AG09319 (cell line): ENCODE measurements at regions not wholly inside any gene's neighbourhood (a gene's known extent, or its start where the extent isn't known, plus 50 kb on each side); places are given as distances from the start of the nearest gene placed in this dataset.

Experiments used
- DNase-seq: peaks from one replicate; pipeline ENCODE4 v3.0.0-alpha.2; 2010; ENCODE audit warnings: low read depth; ENCODE audit errors: extremely low read depth
- CTCF ChIP-seq: IDR thresholded peaks from 2 replicates; pipeline ENCODE4 v1.5.1; 2011; ENCODE audit warnings: low read depth, mild to moderate bottlenecking, inconsistent platforms, low read length, moderate library complexity

GRCh38 chr6:105669232-105669631 is 266.4 kb upstream of the PREP start:
- TF ChIP-seq CTCF, result no peak

GRCh38 chr6:105667056-105667455 is 264.2 kb upstream of the PREP start:
- DNase-seq, result no peak

More at GRCh38 chr6:105669232-105669631, 266.4 kb upstream of the PREP start:
- no peak for DNase-seq

GRCh38 chr6:105664931-105665330 is 262.0 kb upstream of the PREP start:
- TF ChIP-seq CTCF, result no peak
- no peak for DNase-seq

More at GRCh38 chr6:105667056-105667455, 264.2 kb upstream of the PREP start:
- no peak for TF ChIP-seq CTCF

GRCh38 chr6:105651969-105652368 is 249.1 kb upstream of the PREP start:
- no peak for DNase-seq
- TF ChIP-seq CTCF, result no peak

GRCh38 chr6:105650347-105650746 is 247.5 kb upstream of the PREP start:
- TF ChIP-seq CTCF, result no peak
- no peak for DNase-seq

GRCh38 chr6:105649192-105649591 is 246.3 kb upstream of the PREP start:
- DNase-seq, result no peak

GRCh38 chr6:105648276-105648675 is 245.4 kb upstream of the PREP start:
- no peak for TF ChIP-seq CTCF
- DNase-seq, result no peak

More at GRCh38 chr6:105649192-105649591, 246.3 kb upstream of the PREP start:
- TF ChIP-seq CTCF, result no peak
